ENCODE measurements at regions not wholly inside any gene's neighbourhood (a gene's known extent, or its start where the extent isn't known, plus 50 kb on each side); places are given as distances from the start of the nearest gene placed in this dataset.

DNA sequence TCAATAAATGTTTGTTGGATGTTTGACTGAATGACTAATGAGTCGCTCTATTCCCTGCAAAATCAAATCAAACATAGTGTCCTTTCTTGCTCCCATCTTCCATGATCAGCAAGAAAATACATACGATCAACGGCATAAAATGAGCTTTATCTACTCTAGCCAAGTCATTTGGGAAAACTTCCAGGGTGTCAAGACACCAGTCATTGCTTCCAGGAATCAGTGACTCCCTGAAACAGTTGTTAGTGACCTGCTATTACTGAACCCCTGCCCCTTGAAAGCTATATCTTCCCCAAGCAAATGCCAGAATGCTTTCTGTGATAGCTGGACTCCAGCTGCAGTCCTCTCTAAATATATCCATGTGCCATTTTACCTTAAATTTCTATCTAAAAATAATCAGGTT is 169.5 kb upstream of the SSTR1 start:
- POLR2A ChIA-PET: no interaction called here
- DNase-seq (ENCODE audit: extremely low spot score): no peak
- TF ChIP-seq SP1 (IDR thresholded peaks at IDR 0.05) (no peak), ELF4 (IDR thresholded peaks at IDR 0.05) (no peak), CTBP1 (IDR thresholded peaks at IDR 0.05; ENCODE audit: borderline replicate concordance) (no peak), TARDBP (IDR thresholded peaks at IDR 0.05) (no peak), FOXM1 (IDR thresholded peaks at IDR 0.05; ENCODE audit: borderline replicate concordance) (no peak), FOXK2 (IDR thresholded peaks at IDR 0.05) (no peak), LEF1 (IDR thresholded peaks at IDR 0.05; ENCODE audit: borderline replicate concordance) (no peak), ZNF384 (IDR thresholded peaks at IDR 0.05) (no peak), BHLHE40 (IDR thresholded peaks at IDR 0.05; ENCODE audit: borderline replicate concordance) (no peak), ARNT (IDR thresholded peaks at IDR 0.05) (no peak), SUZ12 (IDR thresholded peaks at IDR 0.05) (no peak), FOXA1 (IDR thresholded peaks at IDR 0.05) (no peak), HDGF (IDR thresholded peaks at IDR 0.05; ENCODE audit: borderline replicate concordance) (no peak), NFRKB (IDR thresholded peaks at IDR 0.05) (no peak), L3MBTL2 (conservative IDR thresholded peaks at IDR 0.05) (no peak)
- TF ChIP-seq, protein P1, sequence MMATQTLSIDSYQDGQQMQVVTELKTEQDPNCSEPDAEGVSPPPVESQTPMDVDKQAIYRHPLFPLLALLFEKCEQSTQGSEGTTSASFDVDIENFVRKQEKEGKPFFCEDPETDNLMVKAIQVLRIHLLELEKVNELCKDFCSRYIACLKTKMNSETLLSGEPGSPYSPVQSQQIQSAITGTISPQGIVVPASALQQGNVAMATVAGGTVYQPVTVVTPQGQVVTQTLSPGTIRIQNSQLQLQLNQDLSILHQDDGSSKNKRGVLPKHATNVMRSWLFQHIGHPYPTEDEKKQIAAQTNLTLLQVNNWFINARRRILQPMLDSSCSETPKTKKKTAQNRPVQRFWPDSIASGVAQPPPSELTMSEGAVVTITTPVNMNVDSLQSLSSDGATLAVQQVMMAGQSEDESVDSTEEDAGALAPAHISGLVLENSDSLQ (IDR thresholded peaks at IDR 0.05): no peak
- CTCF ChIA-PET: no interaction called here

DNA sequence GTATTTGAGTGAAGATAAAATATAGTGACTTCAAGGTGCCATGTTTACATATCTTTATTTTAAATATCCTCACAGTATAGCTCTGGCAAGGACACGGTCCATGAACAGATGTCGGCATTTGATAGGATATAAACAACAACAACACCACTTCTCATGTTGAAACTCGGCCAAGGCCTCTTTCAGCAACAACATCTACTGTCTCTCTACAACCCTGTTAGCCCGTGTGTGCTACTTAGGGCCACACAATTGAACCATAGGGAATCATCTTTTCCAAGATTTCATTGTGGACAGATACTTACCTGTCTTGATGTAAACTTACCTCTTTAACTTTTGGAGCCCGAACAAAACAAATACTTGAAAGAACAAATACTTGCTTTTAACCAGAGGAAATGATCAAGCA is 168.7 kb upstream of the SSTR1 start:
- CTCF ChIA-PET: no interaction called here
- no peak for TF ChIP-seq ARNT (IDR thresholded peaks at IDR 0.05)
- no peak for DNase-seq (ENCODE audit: extremely low spot score)
- POLR2A ChIA-PET: no interaction called here

DNA sequence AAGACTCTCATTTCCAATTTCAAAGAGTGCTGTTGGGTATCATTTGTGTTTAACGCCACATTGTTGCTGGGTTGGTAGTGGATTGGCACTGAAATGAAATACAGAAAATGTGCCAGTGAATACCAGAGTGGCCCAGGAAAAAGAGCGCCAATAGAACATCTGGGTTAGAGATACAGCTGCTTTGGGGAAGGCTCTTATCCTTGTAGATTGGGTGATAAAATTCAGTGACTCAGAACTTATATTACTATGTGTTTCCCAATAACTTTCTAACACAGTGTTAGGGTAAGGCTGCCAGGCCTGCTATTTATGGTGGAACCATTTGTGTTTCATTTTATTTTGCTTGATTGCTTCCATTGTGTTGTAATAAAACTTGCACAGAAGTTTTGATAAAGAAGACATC is 168.2 kb upstream of the SSTR1 start:
- TF ChIP-seq FOXK2 (IDR thresholded peaks at IDR 0.05) (no peak), FOXA1 (IDR thresholded peaks at IDR 0.05) (no peak), L3MBTL2 (conservative IDR thresholded peaks at IDR 0.05) (no peak), SP1 (IDR thresholded peaks at IDR 0.05) (no peak), TARDBP (IDR thresholded peaks at IDR 0.05) (no peak), FOXM1 (IDR thresholded peaks at IDR 0.05; ENCODE audit: borderline replicate concordance) (no peak), NFRKB (IDR thresholded peaks at IDR 0.05) (no peak), CTBP1 (IDR thresholded peaks at IDR 0.05; ENCODE audit: borderline replicate concordance) (no peak), ZNF384 (IDR thresholded peaks at IDR 0.05) (no peak), SUZ12 (IDR thresholded peaks at IDR 0.05) (no peak)
- no peak for DNase-seq (ENCODE audit: extremely low spot score)
- POLR2A ChIA-PET: no interaction called here
- CTCF ChIA-PET: no interaction called here

DNA sequence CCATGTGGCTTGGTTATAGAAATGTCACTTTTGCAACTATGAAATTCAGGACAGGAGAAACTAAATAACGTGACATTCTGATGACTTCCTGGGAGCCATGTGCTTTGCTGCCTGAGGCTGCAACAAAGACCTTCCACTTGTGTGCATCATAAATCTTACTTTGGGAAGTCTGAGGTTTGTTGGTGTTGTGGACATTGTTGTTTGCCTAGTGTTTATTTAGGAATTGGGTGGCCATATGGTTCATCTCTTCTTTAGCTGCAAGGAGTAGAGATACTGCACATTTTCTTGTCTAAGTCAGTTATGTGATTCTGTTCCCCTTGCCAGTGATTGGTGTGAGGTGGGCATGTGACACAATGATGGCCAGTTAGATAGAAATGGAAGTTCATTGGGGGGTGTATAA is 167.3 kb upstream of the SSTR1 start:
- POLR2A ChIA-PET: no interaction called here
- CTCF ChIA-PET: no interaction called here
- DNase-seq (ENCODE audit: extremely low spot score): no peak
- TF ChIP-seq FOXK2 (IDR thresholded peaks at IDR 0.05): no peak
- TF ChIP-seq TARDBP (IDR thresholded peaks at IDR 0.05): no peak
- TF ChIP-seq, protein P1 (IDR thresholded peaks at IDR 0.05): no peak
- TF ChIP-seq SUZ12 (IDR thresholded peaks at IDR 0.05): no peak
- no peak for TF ChIP-seq L3MBTL2 (conservative IDR thresholded peaks at IDR 0.05)
- TF ChIP-seq HDGF (IDR thresholded peaks at IDR 0.05; ENCODE audit: borderline replicate concordance): no peak
- no peak for TF ChIP-seq FOXM1 (IDR thresholded peaks at IDR 0.05; ENCODE audit: borderline replicate concordance)
- TF ChIP-seq ZNF384 (IDR thresholded peaks at IDR 0.05): no peak
- TF ChIP-seq FOXA1 (IDR thresholded peaks at IDR 0.05): no peak
- TF ChIP-seq SP1 (IDR thresholded peaks at IDR 0.05): no peak

DNA sequence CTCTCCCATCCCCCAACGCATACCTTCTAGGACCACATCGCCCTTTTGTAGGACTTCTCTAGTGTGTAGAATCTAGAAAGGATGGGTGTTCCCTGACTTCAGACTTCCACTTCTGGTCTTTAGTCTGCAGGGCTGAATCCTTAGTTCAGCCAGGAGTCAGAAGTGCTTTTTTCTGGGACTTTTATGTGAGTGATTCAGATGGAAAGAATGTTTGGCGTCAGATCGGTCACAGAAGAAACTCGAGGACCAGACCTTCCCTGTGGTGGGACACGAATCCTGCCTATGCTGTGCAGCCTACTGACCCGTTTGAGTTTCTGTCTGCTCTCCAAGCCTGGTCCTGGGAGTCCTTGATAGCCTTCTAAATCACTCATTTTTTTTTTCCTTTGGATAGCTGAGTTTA is 165.4 kb upstream of the SSTR1 start:
- CTCF ChIA-PET: no interaction called here
- POLR2A ChIA-PET: no interaction called here
- DNase-seq (ENCODE audit: extremely low spot score): no peak
- TF ChIP-seq TARDBP (IDR thresholded peaks at IDR 0.05) (no peak), BHLHE40 (IDR thresholded peaks at IDR 0.05; ENCODE audit: borderline replicate concordance) (no peak), ELF4 (IDR thresholded peaks at IDR 0.05) (no peak), ARNT (IDR thresholded peaks at IDR 0.05) (no peak), CTBP1 (IDR thresholded peaks at IDR 0.05; ENCODE audit: borderline replicate concordance) (no peak), SUZ12 (IDR thresholded peaks at IDR 0.05) (no peak), L3MBTL2 (conservative IDR thresholded peaks at IDR 0.05) (no peak), ZNF384 (IDR thresholded peaks at IDR 0.05) (no peak), HDGF (IDR thresholded peaks at IDR 0.05; ENCODE audit: borderline replicate concordance) (no peak), FOXA1 (IDR thresholded peaks at IDR 0.05) (no peak), FOXK2 (IDR thresholded peaks at IDR 0.05) (no peak), FOXM1 (IDR thresholded peaks at IDR 0.05; ENCODE audit: borderline replicate concordance) (no peak), LEF1 (IDR thresholded peaks at IDR 0.05; ENCODE audit: borderline replicate concordance) (no peak), SP1 (IDR thresholded peaks at IDR 0.05) (no peak), NFRKB (IDR thresholded peaks at IDR 0.05) (no peak)
- TF ChIP-seq, protein P1 (IDR thresholded peaks at IDR 0.05): no peak

DNA sequence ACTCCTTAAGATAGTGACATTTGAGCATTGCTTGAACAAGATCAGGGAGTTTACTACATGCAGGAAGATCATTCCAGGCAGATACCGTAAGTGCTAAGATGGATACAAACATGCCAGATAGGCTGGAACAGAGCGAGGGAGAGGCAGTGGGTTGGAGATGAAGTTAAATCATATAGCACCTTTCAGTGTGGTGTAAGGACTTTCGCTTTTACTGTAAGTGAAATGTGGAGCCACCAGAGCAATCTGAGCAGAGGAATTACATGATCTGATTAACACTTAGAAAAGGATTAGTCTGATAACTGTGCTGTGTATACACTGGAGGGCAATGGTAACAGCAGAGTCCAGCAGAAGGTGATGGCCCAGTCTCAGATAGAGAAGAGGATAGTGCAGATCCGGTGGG is 163.0 kb upstream of the SSTR1 start:
- POLR2A ChIA-PET: no interaction called here
- CTCF ChIA-PET: no interaction called here
- TF ChIP-seq, protein P1 (IDR thresholded peaks at IDR 0.05): no peak
- TF ChIP-seq SP1 (IDR thresholded peaks at IDR 0.05) (no peak), ELF4 (IDR thresholded peaks at IDR 0.05) (no peak), FOXA1 (IDR thresholded peaks at IDR 0.05) (no peak), LEF1 (IDR thresholded peaks at IDR 0.05; ENCODE audit: borderline replicate concordance) (no peak), TARDBP (IDR thresholded peaks at IDR 0.05) (no peak), HDGF (IDR thresholded peaks at IDR 0.05; ENCODE audit: borderline replicate concordance) (no peak), SUZ12 (IDR thresholded peaks at IDR 0.05) (no peak), NFRKB (IDR thresholded peaks at IDR 0.05) (no peak), BHLHE40 (IDR thresholded peaks at IDR 0.05; ENCODE audit: borderline replicate concordance) (no peak), ZNF384 (IDR thresholded peaks at IDR 0.05) (no peak), ARNT (IDR thresholded peaks at IDR 0.05) (no peak), CTBP1 (IDR thresholded peaks at IDR 0.05; ENCODE audit: borderline replicate concordance) (no peak), FOXM1 (IDR thresholded peaks at IDR 0.05; ENCODE audit: borderline replicate concordance) (no peak), L3MBTL2 (conservative IDR thresholded peaks at IDR 0.05) (no peak), FOXK2 (IDR thresholded peaks at IDR 0.05) (no peak)
- DNase-seq (ENCODE audit: extremely low spot score): no peak

Data from HEK293T (cell line).